Kidney (tissue), 13 donors: ENCODE measurements at regions not wholly inside any gene's neighbourhood (a gene's known extent, or its start where the extent isn't known, plus 50 kb on each side); places are given as distances from the start of the nearest gene placed in this dataset.

ENCODE experiments used
- DNase-seq, 5 donors: peaks; one replicate each; pipeline ENCODE4 v3.0.0-alpha.2; 2013 to 2020
- FAIRE-seq: peaks from 2 replicates; lab custom pipeline; 2012; peaks lifted over from hg19 to GRCh38; lab: Jason Lieb, UNC
- H3K27ac ChIP-seq, 2 donors: one replicate each; pipeline ENCODE4 v1.7.0; 2013; ENCODE audit warnings: low read depth in 2 of 2, low read length in 2 of 2, inconsistent platforms in 1 of 2
- H3K27me3 ChIP-seq: one replicate; pipeline ENCODE4 v1.7.1; 2013; ENCODE audit warnings: low read length, inconsistent platforms; ENCODE audit not compliant: control insufficient read depth, insufficient read depth
- H3K36me3 ChIP-seq, 3 donors: one replicate each; pipeline versions ENCODE4 v1.7.0 to v1.7.1; 2013; ENCODE audit warnings: low read length in 3 of 3, control low read depth in 1 of 3, inconsistent platforms in 1 of 3; ENCODE audit not compliant: insufficient read depth in 3 of 3, control insufficient read depth in 2 of 3
- H3K4me1 ChIP-seq, 3 donors: one replicate each; pipeline versions ENCODE4 v1.7.0 to v1.7.1; 2013; ENCODE audit warnings: low read length in 3 of 3, inconsistent platforms in 1 of 3, low read depth in 1 of 3; ENCODE audit not compliant: control insufficient read depth in 2 of 3, insufficient read depth in 2 of 3
- H3K4me3 ChIP-seq, 3 donors: one replicate each; pipeline versions ENCODE4 v1.7.0 to v1.8.1; 2013; ENCODE audit warnings: low read length in 3 of 3, control low read depth in 1 of 3, inconsistent platforms in 1 of 3
- H3K9ac ChIP-seq, 3 donors: one replicate each; pipeline versions ENCODE4 v1.7.0 to v1.7.1; 2013; ENCODE audit warnings: low read length in 3 of 3, control low read depth in 1 of 3, inconsistent platforms in 1 of 3
- H3K9me3 ChIP-seq, 3 donors: one replicate each; pipeline versions ENCODE4 v1.7.0 to v1.7.1; 2013; ENCODE audit warnings: low read length in 3 of 3, control low read depth in 1 of 3, inconsistent platforms in 1 of 3; ENCODE audit not compliant: control insufficient read depth in 2 of 3, insufficient read depth in 1 of 3
- intact Hi-C: fragments of 100-400 bp; cut with DNase I; formaldehyde crosslinking; loops from one replicate; pipeline ENCODE4 v1.11.1; 2022
- TF ChIP-seq, protein P1 (sequence below): IDR thresholded peaks from 3 replicates; pipeline ENCODE4 v1.5.1; 2012; ENCODE audit warnings: mild to moderate bottlenecking, moderate library complexity, borderline replicate concordance; ENCODE audit not compliant: insufficient read depth; ENCODE audit errors: extremely low read depth
- donor health status: control.
- donor health status: control.
- donor health status: control.
- donor health status: control.
- donor health status: control.
- donor health status: DM: yes; HTN: yes; CAD: no.
- donor health status: Normal renal cell carcinoma (clear cell type).

DNA sequence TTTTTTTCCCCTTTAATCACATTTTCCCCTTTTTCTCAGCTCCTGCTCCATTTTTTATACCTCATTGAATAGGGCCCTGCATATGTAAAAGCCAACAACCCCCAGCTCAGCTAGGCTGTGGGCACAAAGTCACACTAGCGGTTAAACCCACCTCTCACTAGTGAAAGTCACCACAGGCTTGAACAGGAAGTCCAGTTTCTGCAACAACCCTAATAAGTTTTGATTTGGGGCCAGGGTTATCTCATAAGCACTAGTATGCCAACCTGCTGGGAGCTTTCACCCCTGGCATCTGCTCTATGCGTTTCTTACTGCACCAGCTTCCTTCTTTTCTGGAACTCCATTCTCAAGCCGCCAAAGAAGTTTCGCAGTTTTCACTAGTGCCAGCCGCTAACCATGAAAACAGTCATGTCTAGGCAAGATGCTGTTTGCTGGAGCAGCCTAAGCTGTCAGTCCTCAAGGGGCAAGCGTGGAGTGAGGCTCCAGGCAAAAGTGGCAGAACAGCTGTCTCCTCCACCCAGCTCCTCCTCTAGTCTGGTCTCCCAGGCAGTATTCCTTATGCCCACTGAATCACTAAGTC lies 197.0 kb upstream of the MEIS1 start:
- FAIRE-seq (no peak), DNase-seq (no peak)
- Histone ChIP-seq H3K9me3 (no peaks in the 10 kb centered on the region), H3K36me3 (no peaks in the 10 kb centered on the region), H3K27me3 (no peaks in the 10 kb centered on the region), H3K27ac (no peak overlapping the region), H3K4me1 (peaks cover 0 to 3% (median 0%) of the 10 kb centered on the region in 3 donors), H3K9ac (no peak overlapping the region), H3K4me3 (no peak overlapping the region)
- TF ChIP-seq, protein P1, sequence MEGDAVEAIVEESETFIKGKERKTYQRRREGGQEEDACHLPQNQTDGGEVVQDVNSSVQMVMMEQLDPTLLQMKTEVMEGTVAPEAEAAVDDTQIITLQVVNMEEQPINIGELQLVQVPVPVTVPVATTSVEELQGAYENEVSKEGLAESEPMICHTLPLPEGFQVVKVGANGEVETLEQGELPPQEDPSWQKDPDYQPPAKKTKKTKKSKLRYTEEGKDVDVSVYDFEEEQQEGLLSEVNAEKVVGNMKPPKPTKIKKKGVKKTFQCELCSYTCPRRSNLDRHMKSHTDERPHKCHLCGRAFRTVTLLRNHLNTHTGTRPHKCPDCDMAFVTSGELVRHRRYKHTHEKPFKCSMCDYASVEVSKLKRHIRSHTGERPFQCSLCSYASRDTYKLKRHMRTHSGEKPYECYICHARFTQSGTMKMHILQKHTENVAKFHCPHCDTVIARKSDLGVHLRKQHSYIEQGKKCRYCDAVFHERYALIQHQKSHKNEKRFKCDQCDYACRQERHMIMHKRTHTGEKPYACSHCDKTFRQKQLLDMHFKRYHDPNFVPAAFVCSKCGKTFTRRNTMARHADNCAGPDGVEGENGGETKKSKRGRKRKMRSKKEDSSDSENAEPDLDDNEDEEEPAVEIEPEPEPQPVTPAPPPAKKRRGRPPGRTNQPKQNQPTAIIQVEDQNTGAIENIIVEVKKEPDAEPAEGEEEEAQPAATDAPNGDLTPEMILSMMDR = no peak
- intact Hi-C loops = no loop called here

DNA sequence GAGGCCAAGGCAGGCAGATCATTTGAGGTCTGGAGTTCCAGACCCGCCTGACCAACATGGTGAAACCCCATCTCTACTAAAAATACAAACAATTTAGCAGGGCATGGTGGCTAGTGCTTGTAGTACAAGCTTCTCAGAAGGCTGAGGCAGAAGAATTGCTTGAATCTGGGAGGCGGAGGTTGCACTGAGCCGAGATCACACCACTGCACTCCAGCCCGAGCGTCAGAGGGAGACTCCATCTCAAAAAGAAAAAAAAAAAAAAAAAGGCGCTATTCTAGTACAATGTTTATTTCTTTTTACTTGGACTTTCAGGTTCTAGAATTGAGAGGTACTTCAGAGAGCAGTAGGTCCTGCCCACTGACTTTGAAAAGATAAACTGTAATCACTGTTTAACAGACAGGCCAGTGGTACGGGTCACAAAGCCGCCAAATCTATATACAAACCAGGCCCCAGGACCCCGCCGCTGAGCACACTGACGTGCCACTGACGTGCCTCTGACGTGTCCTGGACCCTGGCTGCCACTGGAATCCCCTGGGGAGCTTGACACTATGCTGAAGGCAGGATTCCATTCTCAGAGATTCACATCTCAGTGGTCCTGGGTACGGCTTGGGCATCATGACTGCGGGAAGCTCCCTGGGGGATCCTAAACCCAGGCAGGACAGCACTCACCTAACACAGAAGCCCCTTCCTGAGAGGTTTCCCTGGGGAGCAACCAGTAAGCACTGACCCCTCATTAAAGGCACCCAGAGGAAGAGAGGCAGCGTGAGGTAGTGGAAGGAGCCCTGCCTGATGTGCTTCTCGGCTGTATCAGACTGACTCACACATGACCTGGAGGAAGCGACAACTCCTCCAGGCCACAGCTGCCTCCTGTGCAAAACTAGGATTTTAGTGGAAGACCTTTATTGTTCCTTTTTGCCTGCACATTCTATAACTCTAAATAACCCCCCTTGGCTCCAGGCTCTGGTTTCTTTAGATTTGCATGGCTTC lies 197.8 kb upstream of the MEIS1 start:
- H3K27me3 ChIP-seq = no peaks in the 10 kb centered on the region
- H3K9me3 ChIP-seq = no peaks in the 10 kb centered on the region
- peaks cover 0 to 3% (median 0%) of the 10 kb centered on the region in 3 donors for H3K4me1 ChIP-seq
- no peak for DNase-seq
- FAIRE-seq = no peak
- TF ChIP-seq, protein P1 = no peak
- H3K27ac ChIP-seq = no peak overlapping the region
- no peak overlapping the region for H3K4me3 ChIP-seq
- no peak overlapping the region for H3K9ac ChIP-seq
- intact Hi-C loops = no loop called here
- no peaks in the 10 kb centered on the region for H3K36me3 ChIP-seq

DNA sequence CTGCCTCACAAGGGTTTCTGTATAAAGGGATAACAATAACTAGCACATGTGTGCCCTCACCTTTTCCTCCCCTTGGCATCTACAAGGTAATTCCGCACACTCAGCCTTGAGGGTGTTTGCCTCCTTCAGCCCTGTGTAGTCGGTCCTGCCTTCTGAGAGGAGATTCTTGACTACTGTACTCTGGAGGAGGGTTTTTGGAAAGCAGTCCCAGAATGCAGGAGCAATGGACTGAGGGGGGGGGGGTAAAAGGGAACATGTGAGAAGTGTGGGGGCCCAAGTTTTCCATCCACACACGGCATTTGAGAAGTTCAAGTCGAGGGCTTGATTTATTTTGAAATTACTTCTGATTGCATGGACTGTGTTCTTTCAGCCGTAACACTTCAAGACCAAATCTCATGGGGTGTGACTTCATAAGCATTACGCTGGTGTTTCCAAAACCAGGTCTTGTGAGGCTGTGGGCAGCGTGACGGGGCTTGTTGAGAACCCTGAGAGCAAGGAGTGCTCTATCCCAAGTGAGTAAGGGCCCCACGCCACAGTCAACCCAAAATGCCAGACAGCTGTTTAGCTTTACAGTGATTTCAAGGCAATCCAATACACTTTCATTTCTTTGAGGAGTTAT lies 198.7 kb upstream of the MEIS1 start:
- Histone ChIP-seq H3K27me3 (no peaks in the 10 kb centered on the region), H3K9ac (no peak overlapping the region), H3K27ac (no peak overlapping the region), H3K4me1 (no peaks in the 10 kb centered on the region), H3K4me3 (no peak overlapping the region), H3K36me3 (no peaks in the 10 kb centered on the region), H3K9me3 (no peaks in the 10 kb centered on the region)
- TF ChIP-seq, protein P1 = no peak
- no peak for FAIRE-seq
- peak in 2 of 5 donors; percentile 47 to 54 for DNase-seq
- intact Hi-C loops = no loop called here
